IMR-90 (cell line): ENCODE measurements at regions not wholly inside any gene's neighbourhood (a gene's known extent, or its start where the extent isn't known, plus 50 kb on each side); places are given as distances from the start of the nearest gene placed in this dataset.

Experiments
- ATAC-seq: fragments of 200-7000 bp; cut with Tn5 transposase; 2 replicates; pipeline ENCODE4 v1.9.1; 2020; ENCODE audit warnings: low read depth, mild to moderate bottlenecking, moderate library complexity
- BruUV-seq: library from RNA; stranded (reverse); fragments of 400-500 nt; replicated peaks from 2 replicates; lab custom pipeline; 2021; lab: Mats Ljungman, UMichigan
- CTCF ChIA-PET: fragments of 300-600 bp; formaldehyde crosslinking; extraction: SDS; loops from one replicate; lab custom pipeline; 2021; ENCODE audit warnings: antibody characterized with exemption; lab: Yijun Ruan, JAX
- POLR2A ChIA-PET: fragments of 300-600 bp; sonication (Branson Sonifier 250); formaldehyde crosslinking; loops from one replicate; lab custom pipeline; 2022; ENCODE audit warnings: antibody characterized with exemption; ENCODE audit not compliant: unreplicated experiment; lab: Charles Lee
- DNase-seq: peaks from one replicate; pipeline ENCODE4 v3.0.0; 2013
- H2AFZ ChIP-seq: replicated peaks from 2 replicates; pipeline ENCODE3; 2013; ENCODE audit warnings: low read length, mild to moderate bottlenecking; ENCODE audit not compliant: poor library complexity
- H2AK5ac ChIP-seq: 2 replicates; pipeline ENCODE4 v1.6.1; 2013; ENCODE audit warnings: low read depth, low read length, inconsistent platforms
- H2AK9ac ChIP-seq: replicated peaks from 2 replicates; pipeline ENCODE3; 2013; ENCODE audit warnings: mild to moderate bottlenecking, low read depth, low read length, moderate library complexity; ENCODE audit not compliant: poor library complexity
- H2BK120ac ChIP-seq: 2 replicates; pipeline ENCODE4 v1.6.1; 2013; ENCODE audit warnings: low read depth, low read length, inconsistent platforms
- H2BK15ac ChIP-seq: 3 replicates; pipeline ENCODE4 v1.6.1; 2013; ENCODE audit warnings: low read depth, low read length, inconsistent platforms
- H2BK20ac ChIP-seq: 2 replicates; pipeline ENCODE4 v1.6.1; 2013; ENCODE audit warnings: low read depth, mild to moderate bottlenecking, inconsistent platforms, low read length, moderate library complexity
- H2BK5ac ChIP-seq: 2 replicates; pipeline ENCODE4 v1.6.1; 2013; ENCODE audit warnings: mild to moderate bottlenecking, low read depth, low read length, inconsistent platforms; ENCODE audit not compliant: poor library complexity, severe bottlenecking
- H3K14ac ChIP-seq: replicated peaks from 2 replicates; pipeline ENCODE4 v1.6.1; 2013; ENCODE audit warnings: low read depth, low read length, inconsistent platforms
- H3K18ac ChIP-seq: 2 replicates; pipeline ENCODE4 v1.6.1; 2013; ENCODE audit warnings: low read depth, low read length, control low read depth
- H3K23ac ChIP-seq: 2 replicates; pipeline ENCODE4 v1.6.1; 2013; ENCODE audit warnings: low read depth, low read length, inconsistent platforms
- H3K27ac ChIP-seq: 2 replicates; pipeline ENCODE4 v1.5.1; 2013; ENCODE audit warnings: mild to moderate bottlenecking, control low read depth, low read length; ENCODE audit not compliant: insufficient read depth
- H3K27me3 ChIP-seq: 2 replicates; pipeline ENCODE4 v1.6.1; 2013; ENCODE audit warnings: low read length; ENCODE audit not compliant: control insufficient read depth, insufficient read depth
- H3K36me3 ChIP-seq: 2 replicates; pipeline ENCODE4 v1.6.1; 2013; ENCODE audit warnings: low read length, mixed read lengths; ENCODE audit not compliant: control insufficient read depth, insufficient read depth
- H3K4ac ChIP-seq: 2 replicates; pipeline ENCODE4 v1.6.1; 2013; ENCODE audit warnings: low read depth, low read length, inconsistent platforms
- H3K4me1 ChIP-seq: 2 replicates; pipeline ENCODE4 v1.6.1; 2013; ENCODE audit warnings: low read length, mixed read lengths; ENCODE audit not compliant: control insufficient read depth, insufficient read depth
- H3K4me2 ChIP-seq: 2 replicates; pipeline ENCODE4 v1.6.1; 2013; ENCODE audit warnings: low read depth, mild to moderate bottlenecking, control low read depth, low read length, moderate library complexity
- H3K4me3 ChIP-seq: 2 replicates; pipeline ENCODE4 v1.5.1; 2013; ENCODE audit warnings: low read depth, mild to moderate bottlenecking, control low read depth, low read length, moderate library complexity; ENCODE audit not compliant: insufficient read depth
- H3K56ac ChIP-seq: 2 replicates; pipeline ENCODE4 v1.6.1; 2013; ENCODE audit warnings: low read length, inconsistent platforms; ENCODE audit not compliant: insufficient read depth; ENCODE audit errors: extremely low read depth
- H3K79me1 ChIP-seq, 2 experiments: 2 replicates each; pipeline ENCODE4 v1.6.1; 2013; ENCODE audit warnings: low read length in 2 of 2, inconsistent platforms in 1 of 2, low read depth in 1 of 2
- H3K9ac ChIP-seq: 2 replicates; pipeline ENCODE4 v1.6.1; 2013; ENCODE audit warnings: low read depth, low read length, control low read depth
- H3K9me1 ChIP-seq: 2 replicates; pipeline ENCODE4 v1.6.1; 2013; ENCODE audit warnings: low read length, inconsistent platforms; ENCODE audit not compliant: insufficient read depth
- H3K9me3 ChIP-seq: 2 replicates; pipeline ENCODE4 v1.6.1; 2013; ENCODE audit warnings: low read length; ENCODE audit not compliant: control insufficient read depth, insufficient read depth
- H4K20me1 ChIP-seq: 2 replicates; pipeline ENCODE4 v1.6.1; 2013; ENCODE audit warnings: low read length, inconsistent platforms; ENCODE audit not compliant: insufficient read depth
- H4K5ac ChIP-seq: 2 replicates; pipeline ENCODE4 v1.6.1; 2013; ENCODE audit warnings: mild to moderate bottlenecking, low read depth, low read length, control low read depth
- H4K8ac ChIP-seq, 2 experiments: 2 replicates each; pipeline ENCODE4 v1.6.1; 2013; ENCODE audit warnings: low read depth in 2 of 2, low read length in 2 of 2, control low read depth in 1 of 2, inconsistent platforms in 1 of 2
- H4K91ac ChIP-seq: 2 replicates; pipeline ENCODE4 v1.6.1; 2013; ENCODE audit warnings: low read depth, low read length, inconsistent platforms; ENCODE audit not compliant: insufficient read depth
- BHLHE40 ChIP-seq: fragments of 150-350 bp; IDR thresholded peaks from 2 replicates; pipeline ENCODE4 v1.6.1; 2016; ENCODE audit warnings: mild to moderate bottlenecking, low read depth, low read length
- CEBPB ChIP-seq: IDR thresholded peaks from 2 replicates; pipeline ENCODE4 v1.6.1; 2012; ENCODE audit warnings: low read depth, low read length, improper control_type of control experiment
- CHD1 ChIP-seq: IDR thresholded peaks from 2 replicates; pipeline ENCODE4 v1.6.1; 2012; ENCODE audit warnings: low read depth, low read length, improper control_type of control experiment
- CTCF ChIP-seq: conservative IDR thresholded peaks from 2 replicates; pipeline ENCODE4 v1.5.1; 2012; ENCODE audit warnings: mild to moderate bottlenecking, low read depth, low read length, improper control_type of control experiment
- ELK1 ChIP-seq: fragments of 150-350 bp; IDR thresholded peaks from 2 replicates; pipeline ENCODE4 v1.6.1; 2016; ENCODE audit warnings: low read depth, mild to moderate bottlenecking, low read length, moderate library complexity, borderline replicate concordance
- FOS ChIP-seq: fragments of 150-350 bp; IDR thresholded peaks from 2 replicates; pipeline ENCODE4 v1.6.1; 2016; ENCODE audit warnings: low read depth, low read length
- MAFK ChIP-seq: IDR thresholded peaks from 2 replicates; pipeline ENCODE4 v1.6.1; 2012; ENCODE audit warnings: low read depth, low read length, improper control_type of control experiment
- MAZ ChIP-seq: IDR thresholded peaks from 2 replicates; pipeline ENCODE4 v1.6.1; 2012; ENCODE audit warnings: low read depth, mild to moderate bottlenecking, low read length, improper control_type of control experiment, moderate library complexity, borderline replicate concordance
- MXI1 ChIP-seq: IDR thresholded peaks from 2 replicates; pipeline ENCODE4 v1.6.1; 2012; ENCODE audit warnings: low read depth, mild to moderate bottlenecking, low read length, moderate library complexity, borderline replicate concordance
- NFE2L2 ChIP-seq: fragments of 150-350 bp; IDR thresholded peaks from 2 replicates; pipeline ENCODE4 v1.6.1; 2016; ENCODE audit warnings: low read depth, mild to moderate bottlenecking, low read length
- POLR2A ChIP-seq: IDR thresholded peaks from 2 replicates; pipeline ENCODE4 v1.6.1; 2012; ENCODE audit warnings: mild to moderate bottlenecking, low read depth, low read length
- RAD21 ChIP-seq: IDR thresholded peaks from 2 replicates; pipeline ENCODE4 v1.6.1; 2012; ENCODE audit warnings: low read length, improper control_type of control experiment
- RCOR1 ChIP-seq: IDR thresholded peaks from 2 replicates; pipeline ENCODE4 v1.6.1; 2012; ENCODE audit warnings: mild to moderate bottlenecking, low read length, improper control_type of control experiment; ENCODE audit not compliant: insufficient replicate concordance
- RFX5 ChIP-seq: IDR thresholded peaks from 2 replicates; pipeline ENCODE4 v1.8.0; 2012; ENCODE audit warnings: low read depth, mild to moderate bottlenecking, low read length, moderate library complexity
- SMC3 ChIP-seq: fragments of 150-350 bp; IDR thresholded peaks from 2 replicates; pipeline ENCODE4 v1.6.1; 2016; ENCODE audit warnings: low read depth, mild to moderate bottlenecking, antibody characterized with exemption, low read length, moderate library complexity
- USF2 ChIP-seq: fragments of 150-350 bp; IDR thresholded peaks from 2 replicates; pipeline ENCODE4 v1.6.1; 2017; ENCODE audit warnings: mild to moderate bottlenecking, antibody characterized with exemption, low read length, low read depth
- WGBS, 2 experiments: methylation state at CpG; one replicate each; pipeline versions ENCODE4 v1.1.5 to v1.1.7; 2013; ENCODE audit warnings: missing lambda C conversion rate in 2 of 2; ENCODE audit not compliant: insufficient read length in 1 of 2; ENCODE audit errors: extremely low coverage in 2 of 2; 5-methylcytosine and 5-hydroxymethylcytosine counted together
- dilution Hi-C: fragments of 300-500 bp; cut with HindIII; formaldehyde crosslinking; loops from one replicate; pipeline ENCODE4 v1.14.3; 2018; ENCODE audit warnings: low sequenced_read_pairs; ENCODE audit not compliant: unreplicated experiment
- in situ Hi-C: fragments of 300-500 bp; cut with MboI; formaldehyde crosslinking; loops from 3 replicates; pipeline ENCODE4 v1.14.3; 2019; ENCODE audit warnings: low sequenced_read_pairs, inconsistent platforms, mixed read lengths
- intact Hi-C: fragments of 100-400 bp; cut with micrococcal nuclease; formaldehyde crosslinking; loops from 2 replicates; pipeline ENCODE4 v1.10.0; 2022

GRCh38 chr1:70871790-70872189 lies 175.8 kb downstream of the PTGER3 start:
- Histone ChIP-seq H2BK15ac (no peak overlapping the region), H3K18ac (no peak overlapping the region)
- no peak for TF ChIP-seq ELK1
- TF ChIP-seq USF2 = no peak
- no peak for TF ChIP-seq SMC3
- no peak for TF ChIP-seq BHLHE40
- TF ChIP-seq MAZ = no peak
- no peak for TF ChIP-seq CTCF
- no peak for TF ChIP-seq FOS
- TF ChIP-seq NFE2L2 = no peak
- no peak for TF ChIP-seq RFX5
- no peak for TF ChIP-seq CEBPB
- TF ChIP-seq RCOR1 = no peak
- no peak for TF ChIP-seq POLR2A
- TF ChIP-seq MAFK = no peak
- no peak for TF ChIP-seq CHD1
- no peak for TF ChIP-seq RAD21
- no peak for TF ChIP-seq MXI1

More at GRCh38 chr1:70871790-70872189, 175.8 kb downstream of the PTGER3 start:
- Histone ChIP-seq H3K9me1 (no peaks in the 10 kb centered on the region), H3K27me3 (no peaks in the 10 kb centered on the region), H3K79me1 (no peaks in the 10 kb centered on the region), H4K5ac (no peak overlapping the region), H3K9me3 (peaks cover 8% of the 10 kb centered on the region), H4K20me1 (no peaks in the 10 kb centered on the region), H4K8ac (no peak overlapping the region), H2AFZ (no peak overlapping the region), H3K4me1 (no peaks in the 10 kb centered on the region), H2BK5ac (no peak overlapping the region), H3K56ac (no peak overlapping the region), H2BK120ac (no peak overlapping the region), H3K4me3 (no peak overlapping the region), H3K9ac (no peak overlapping the region), H2AK5ac (no peak overlapping the region), H3K36me3 (no peaks in the 10 kb centered on the region), H4K91ac (no peak overlapping the region), H3K27ac (no peak overlapping the region), H3K4ac (no peak overlapping the region), H3K14ac (no peak overlapping the region), H2AK9ac (no peak overlapping the region), H3K23ac (no peak overlapping the region), H2BK20ac (no peak overlapping the region), H3K4me2 (no peak overlapping the region)
- ChIA-PET CTCF (no interaction called here), POLR2A (no interaction called here)
- intact Hi-C loops = no loop called here
- ATAC-seq (no peak), DNase-seq (no peak)
- in situ Hi-C loops = no loop called here
- dilution Hi-C loops = no loop called here
- no CpG with 5 or more reads among the region's 3 CpGs for WGBS, 2 experiments
- BruUV-seq = no TSS peak
